Head of caudate nucleus (tissue), 42 donors: ENCODE measurements at regions not wholly inside any gene's neighbourhood (a gene's known extent, or its start where the extent isn't known, plus 50 kb on each side); places are given as distances from the start of the nearest gene placed in this dataset.
"Not testable (repeated sequence)": the region's sequence is repeated elsewhere in the genome, so short reads cannot be mapped to it uniquely, and the experiment has no call there.

Source experiments
- DNase-seq, 42 donors: peaks; one replicate each; pipeline versions ENCODE4 v3.0.0 to v3.0.0-alpha.2; 2020 to 2021; ENCODE audit warnings: mixed read lengths in 7 of 42
- intact Hi-C: fragments of 100-400 bp; cut with DNase I; formaldehyde crosslinking; loops from one replicate; pipeline ENCODE4 v1.15.0; 2022

- DNase-seq, result no peak
- intact Hi-C loops, result no loop called here
Measured at GRCh38 chr1:102182603-102183260, 186.0 kb upstream of the OLFM3 start.

GRCh38 chr1:102181341-102181740, 184.6 kb upstream of the OLFM3 start:
- DNase-seq, result no peak
- intact Hi-C loops, result no loop called here

GRCh38 chr1:102178480-102178879, 181.8 kb upstream of the OLFM3 start:
- DNase-seq, result no peak
- intact Hi-C loops, result no loop called here

GRCh38 chr1:102174259-102174863, 177.6 kb upstream of the OLFM3 start:
- no peak for DNase-seq
- intact Hi-C loops, result no loop called here

GRCh38 chr1:102172200-102172599, 175.5 kb upstream of the OLFM3 start:
- no peak for DNase-seq
- intact Hi-C loops, result no loop called here

GRCh38 chr1:102163799-102164198, 167.1 kb upstream of the OLFM3 start:
- no peak for DNase-seq
- intact Hi-C loops, result no loop called here

- no peak for DNase-seq
- intact Hi-C loops, result no loop called here
Measured at GRCh38 chr1:102151242-102151641, 154.5 kb upstream of the OLFM3 start.

- intact Hi-C loops, result no loop called here
- DNase-seq, result no peak
Measured at GRCh38 chr1:102120910-102121309, 124.2 kb upstream of the OLFM3 start.

- DNase-seq, result no peak
- intact Hi-C loops, result no loop called here
Measured at GRCh38 chr1:102118150-102118549, 121.4 kb upstream of the OLFM3 start.

- DNase-seq, result no peak
- intact Hi-C loops, result no loop called here
Measured at GRCh38 chr1:102110586-102110985, 113.9 kb upstream of the OLFM3 start.

- intact Hi-C loops, DNase-seq: not testable (repeated sequence)
Measured at GRCh38 chr1:102109493-102109892, 112.8 kb upstream of the OLFM3 start.

- DNase-seq, result no peak
- intact Hi-C loops, result no loop called here
Measured at GRCh38 chr1:102107441-102107840, 110.7 kb upstream of the OLFM3 start.

GRCh38 chr1:102105931-102106550, 109.3 kb upstream of the OLFM3 start:
- no peak for DNase-seq
- intact Hi-C loops, result no loop called here

- DNase-seq, result no peak
- intact Hi-C loops, result no loop called here
Measured at GRCh38 chr1:102103646-102104045, 106.9 kb upstream of the OLFM3 start.

- intact Hi-C loops, result no loop called here
- no peak for DNase-seq
Measured at GRCh38 chr1:102102276-102102780, 105.6 kb upstream of the OLFM3 start.

GRCh38 chr1:102100666-102101065, 103.9 kb upstream of the OLFM3 start:
- no peak for DNase-seq
- intact Hi-C loops, result no loop called here

GRCh38 chr1:102099916-102100315, 103.2 kb upstream of the OLFM3 start:
- no peak for DNase-seq
- intact Hi-C loops, result no loop called here

GRCh38 chr1:102098536-102098935, 101.8 kb upstream of the OLFM3 start:
- intact Hi-C loops, result no loop called here
- DNase-seq, result no peak

- intact Hi-C loops, result no loop called here
Measured at GRCh38 chr1:102098081-102098480, 101.4 kb upstream of the OLFM3 start.

GRCh38 chr1:102097451-102097850, 100.7 kb upstream of the OLFM3 start:
- intact Hi-C loops, result no loop called here
- DNase-seq, result no peak

More at GRCh38 chr1:102098081-102098480, 101.4 kb upstream of the OLFM3 start:
- DNase-seq, result no peak

- intact Hi-C loops, result no loop called here
- no peak for DNase-seq
Measured at GRCh38 chr1:102096162-102096561, 99.4 kb upstream of the OLFM3 start.
